ENCODE measurements at regions not wholly inside any gene's neighbourhood (a gene's known extent, or its start where the extent isn't known, plus 50 kb on each side); places are given as distances from the start of the nearest gene placed in this dataset.

DNA sequence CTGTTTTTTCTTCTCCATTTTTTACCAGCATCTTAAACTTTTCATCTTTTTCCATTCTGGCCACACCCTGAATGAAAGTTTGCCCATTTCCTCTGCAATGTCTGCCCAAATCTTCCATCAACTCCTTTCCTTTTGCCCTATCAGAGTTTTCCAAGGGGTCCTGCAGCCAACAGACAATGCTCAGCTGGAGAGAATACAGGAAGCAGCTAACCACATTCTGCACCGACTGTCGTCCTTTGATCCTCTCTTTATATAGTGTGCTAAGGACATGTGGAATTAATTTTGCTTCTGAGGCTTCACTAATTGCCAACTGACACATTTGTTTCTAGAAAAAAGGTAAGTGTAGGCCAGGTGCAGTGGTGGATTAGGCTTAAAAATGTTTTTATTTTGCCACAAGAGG is 50.5 kb upstream of the DLX2 start:
- DNase-seq: peak; percentile 70

GRCh38 chr2:172153757-172154156 is 51.1 kb upstream of the DLX2 start:
- no peak for DNase-seq

GRCh38 chr2:172155752-172156151 is 53.1 kb upstream of the DLX2 start:
- no peak for DNase-seq

- no peak for DNase-seq
Observed at GRCh38 chr2:172160839-172161238, 58.1 kb upstream of the DLX2 start.

DNA sequence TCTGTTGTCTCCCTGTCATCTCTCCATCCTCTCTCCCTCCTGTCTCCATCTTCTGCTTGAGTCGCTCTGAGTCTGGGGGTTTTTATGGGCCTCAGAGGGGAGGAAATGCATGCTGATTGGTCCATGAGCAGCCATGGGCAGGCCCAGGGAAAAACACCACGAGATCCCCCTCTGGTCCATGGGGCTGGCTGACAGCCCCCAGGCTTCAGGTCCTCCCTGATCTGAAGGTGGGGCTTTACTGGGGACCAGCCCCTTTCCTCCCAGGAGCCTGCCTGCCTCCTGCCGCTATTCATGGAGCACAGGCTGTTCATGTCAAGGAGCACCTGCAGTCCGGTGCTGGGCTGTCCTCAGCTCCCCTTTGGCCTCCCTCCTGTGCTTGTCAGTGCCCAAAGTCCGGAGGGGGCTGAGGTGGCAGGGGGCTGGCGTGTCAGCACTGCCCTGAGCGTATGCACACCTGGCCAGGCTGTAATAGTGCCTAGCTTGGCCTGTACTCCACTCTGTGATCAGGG is 59.6 kb upstream of the DLX2 start:
- DNase-seq: no peak

DNA sequence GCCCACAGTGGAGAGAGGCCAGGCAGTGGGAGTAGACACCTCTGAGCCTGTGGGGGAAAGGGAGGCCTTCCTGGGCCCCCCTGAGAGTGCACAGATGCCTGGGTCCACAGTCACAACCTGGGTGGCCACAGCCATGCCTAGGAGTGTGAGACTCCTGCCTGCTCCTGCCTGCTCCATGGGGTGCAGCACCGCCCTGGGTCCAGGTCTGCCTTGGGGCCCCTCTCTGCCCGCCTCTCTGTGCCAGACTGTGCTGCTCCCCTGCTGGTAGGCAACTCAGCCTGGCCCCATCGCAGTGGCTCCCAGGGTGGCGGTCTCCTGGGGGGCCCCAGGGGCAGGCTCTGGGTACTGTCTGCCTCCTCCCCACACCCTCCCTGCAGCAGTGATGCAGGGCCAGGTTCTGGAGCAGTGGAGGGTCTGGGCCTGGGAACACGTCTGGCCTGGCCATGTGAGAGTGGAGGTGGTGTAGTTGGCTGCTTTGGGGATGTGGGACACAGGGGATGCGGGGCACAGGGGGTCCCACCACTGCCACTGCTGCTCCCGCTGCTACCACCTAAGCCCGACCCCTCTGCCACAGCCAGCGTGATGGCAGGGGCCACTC is 60.1 kb upstream of the DLX2 start:
- DNase-seq: no peak

GRCh38 chr2:172168917-172169346 is 66.2 kb upstream of the DLX2 start:
- DNase-seq: no peak

- DNase-seq: no peak
Observed at GRCh38 chr2:172169611-172170010, 66.9 kb upstream of the DLX2 start.

DNA sequence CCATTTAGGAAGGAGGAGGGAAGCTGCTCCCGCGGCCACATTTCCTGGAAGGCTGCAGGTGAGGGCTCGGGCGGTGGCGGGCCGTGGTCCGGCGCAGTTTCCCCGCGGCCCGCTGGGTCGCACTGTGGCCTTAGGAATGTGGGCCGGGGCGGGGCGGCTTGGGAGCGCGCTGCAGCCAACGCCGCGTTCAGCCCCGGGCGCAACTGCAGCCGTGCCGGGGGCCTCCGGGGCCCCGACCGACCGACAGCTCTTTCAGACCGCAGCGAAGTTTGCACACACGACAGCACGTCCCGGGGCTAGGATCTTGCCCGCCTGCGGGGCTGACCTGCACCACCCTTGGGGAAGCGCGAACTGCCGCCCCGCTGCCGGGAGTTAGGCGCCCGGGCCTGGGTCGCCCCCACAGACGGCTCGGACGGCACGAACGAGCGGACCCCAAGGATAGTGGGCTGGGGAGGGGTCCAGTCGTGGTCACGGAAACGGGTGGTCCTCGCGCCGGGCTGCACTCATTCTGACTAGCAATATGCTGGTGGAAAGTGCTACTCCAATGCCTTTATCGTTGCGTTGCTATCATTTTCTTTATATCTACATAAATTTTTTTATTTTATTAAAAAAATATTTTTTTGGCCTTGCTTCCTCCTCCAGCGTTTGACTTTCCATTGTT is 69.9 kb upstream of the DLX2 start:
- DNase-seq: peak; percentile 82

GRCh38 chr2:172173174-172173706 is 70.5 kb upstream of the DLX2 start:
- no peak for DNase-seq

GRCh38 chr2:172177581-172177980 is 74.9 kb upstream of the DLX2 start:
- no peak for DNase-seq

- DNase-seq: no peak
Observed at GRCh38 chr2:172177996-172178395, 75.3 kb upstream of the DLX2 start.

DNA sequence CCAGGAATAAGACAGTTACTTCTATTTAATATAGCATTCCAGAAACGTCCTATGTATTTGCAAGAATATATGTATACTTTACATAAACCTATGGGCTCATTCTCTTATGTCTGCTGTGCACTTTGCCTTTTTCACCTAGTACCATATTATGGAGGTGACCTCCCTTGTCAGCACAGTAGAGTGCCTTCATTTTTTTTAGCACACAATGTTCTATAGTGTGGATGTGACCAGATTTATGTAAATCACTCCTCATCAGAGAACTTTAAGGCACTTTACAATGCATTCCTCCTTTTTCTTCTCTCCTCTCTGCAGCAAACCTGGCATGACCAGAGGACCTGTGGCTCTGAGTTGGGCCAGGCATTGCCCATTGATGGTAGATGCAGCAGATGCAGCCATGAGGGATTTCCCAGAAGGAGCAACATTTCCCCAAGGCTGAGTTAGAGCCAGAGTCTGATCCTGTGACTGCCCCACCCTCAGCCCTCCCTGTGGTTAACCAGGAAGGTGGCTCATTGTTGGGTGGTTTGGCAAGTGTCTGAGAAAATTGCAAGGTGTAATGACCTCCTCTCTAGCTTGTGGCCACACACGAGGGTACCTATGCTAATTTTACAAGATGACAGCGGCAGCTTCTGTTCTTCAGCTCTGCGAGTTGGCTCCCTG is 76.5 kb upstream of the DLX2 start:
- no peak for DNase-seq

DNA sequence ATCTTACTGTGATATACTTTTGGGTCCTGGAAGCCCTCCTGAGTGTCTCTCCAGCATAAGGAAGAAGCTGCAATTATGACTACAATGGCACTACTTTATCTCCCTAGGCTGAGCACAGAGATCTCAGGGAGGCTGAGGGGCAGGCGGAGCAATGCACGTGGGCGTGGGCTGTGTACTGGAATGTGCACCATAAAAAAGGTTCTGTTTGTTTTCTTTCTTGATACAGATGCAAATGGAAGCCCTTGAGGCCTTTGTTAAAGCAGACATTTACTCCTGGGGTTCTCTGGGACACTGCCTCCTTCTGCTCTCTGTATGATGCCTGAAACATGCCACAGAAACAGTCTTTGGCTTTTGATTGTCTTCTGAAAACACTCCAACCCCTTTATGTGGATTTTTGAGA is 79.1 kb upstream of the DLX2 start:
- no peak for DNase-seq

- no peak for DNase-seq
Observed at GRCh38 chr2:172182624-172183023, 79.9 kb upstream of the DLX2 start.

DNA sequence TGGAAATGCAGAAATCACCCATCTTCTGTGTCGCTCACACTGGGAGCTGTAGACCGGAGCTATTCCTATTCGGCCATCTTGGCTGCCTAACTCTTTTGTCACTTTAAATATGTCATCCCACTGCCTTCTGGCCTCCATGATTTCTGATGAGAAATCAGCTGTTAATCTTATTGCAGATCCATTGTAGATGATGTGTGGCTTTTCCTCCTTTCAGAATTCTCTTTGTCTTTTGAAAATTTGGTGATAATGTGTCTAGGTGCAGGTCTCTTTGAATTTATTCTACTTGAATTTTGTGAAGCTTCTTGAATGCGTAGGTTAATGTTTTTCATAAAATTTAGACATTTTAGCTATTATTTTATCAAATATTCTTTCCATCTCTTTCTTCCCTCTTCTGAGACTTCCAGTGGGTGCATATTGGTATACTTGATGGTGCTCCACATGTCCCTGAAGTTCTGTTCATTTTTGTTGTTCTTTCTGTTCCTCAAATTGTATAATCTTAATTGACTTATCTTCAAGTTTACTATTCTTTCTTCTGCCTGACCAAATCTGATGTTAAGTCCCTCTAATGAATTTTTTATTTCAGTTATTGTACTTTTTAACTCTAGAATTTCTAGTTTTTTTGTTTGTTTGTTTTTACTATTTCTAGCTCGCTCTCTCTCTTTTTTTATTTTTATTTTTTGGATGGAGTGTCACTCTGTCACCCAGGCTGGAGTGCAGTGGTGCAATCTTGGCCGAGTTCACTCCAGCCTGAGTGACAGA is 90.8 kb upstream of the DLX2 start:
- DNase-seq: no peak

DNA sequence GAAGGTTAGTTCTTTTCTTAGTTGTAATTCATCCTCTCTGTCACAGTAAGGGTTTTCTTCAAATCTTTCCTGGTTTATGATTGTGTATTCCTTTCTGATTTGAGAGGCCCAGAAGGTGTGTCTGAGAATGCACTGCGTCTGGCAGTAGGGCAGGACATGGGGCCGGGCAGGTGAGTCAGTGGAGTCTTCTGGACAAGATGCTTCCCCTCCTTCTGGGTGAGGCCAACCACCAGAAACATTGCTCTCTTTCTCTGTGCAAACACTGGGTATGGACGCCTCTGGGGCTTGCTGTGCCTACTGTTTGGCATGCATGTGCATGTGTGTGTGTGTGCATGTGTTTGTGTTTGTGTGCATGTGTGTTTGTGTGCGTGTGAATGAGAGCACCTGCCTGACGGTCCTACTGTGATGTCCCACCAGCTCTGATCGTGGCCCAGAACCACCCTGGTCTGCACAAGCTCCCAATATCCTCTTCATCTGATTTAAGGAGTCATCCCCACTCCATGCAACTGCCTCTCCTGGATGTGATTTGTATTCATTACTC is 93.2 kb upstream of the DLX2 start:
- no peak for DNase-seq

- peak; percentile 57 for DNase-seq
Observed at GRCh38 chr2:172196768-172197431, 94.2 kb upstream of the DLX2 start.

GRCh38 chr2:172198361-172198760 is 95.7 kb upstream of the DLX2 start:
- DNase-seq: no peak

- peak; percentile 21 for DNase-seq
Observed at GRCh38 chr2:172198908-172199307, 96.2 kb upstream of the DLX2 start.

GRCh38 chr2:172200495-172201085 is 97.9 kb upstream of the DLX2 start:
- DNase-seq: peak; percentile 35

DNA sequence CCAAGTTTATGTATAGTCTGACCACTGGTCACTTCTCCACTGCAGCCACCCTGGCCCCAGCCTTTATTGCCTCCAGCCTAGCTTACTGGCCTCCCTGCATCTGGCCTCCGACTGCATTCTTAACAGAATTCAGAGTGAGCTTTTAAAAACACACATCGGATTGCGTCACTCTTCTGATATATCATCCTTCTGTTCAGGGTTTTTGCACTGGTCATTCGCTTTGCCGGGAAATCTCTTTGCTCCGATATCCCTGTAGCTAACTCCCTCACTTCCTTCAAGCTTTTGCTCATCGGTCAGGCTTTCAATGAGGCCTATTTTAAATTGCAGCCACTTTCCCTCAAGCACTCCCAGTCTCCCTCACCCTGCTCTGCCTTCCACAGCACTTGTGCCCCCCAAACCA is 101.6 kb upstream of the DLX2 start:
- no peak for DNase-seq
